ENCODE measurements at regions not wholly inside any gene's neighbourhood (a gene's known extent, or its start where the extent isn't known, plus 50 kb on each side); places are given as distances from the start of the nearest gene placed in this dataset.

DNA sequence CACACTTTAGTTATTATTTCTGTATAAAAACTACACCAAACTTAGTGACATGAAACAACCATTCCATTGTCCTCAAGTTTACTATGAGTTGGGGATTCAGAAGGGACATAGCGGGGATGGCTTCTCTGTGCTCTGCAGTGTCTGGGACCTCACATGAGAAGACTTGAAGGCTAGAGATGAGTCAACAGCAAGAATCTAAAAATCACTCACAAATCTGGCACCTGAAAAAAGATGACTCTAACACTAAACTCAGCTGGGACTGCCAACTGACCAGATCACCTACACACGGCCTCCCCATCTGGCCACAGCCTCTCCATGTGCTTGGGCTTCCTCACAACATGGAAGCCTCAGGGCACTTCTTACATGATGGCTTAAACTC lies 63.0 kb upstream of the EYA2 start:
- H3K27ac Mint-ChIP-seq = no peak overlapping the region
- no peak for DNase-seq (ENCODE audit: low spot score in 2 of 2)
- peak in 1 of 2 donors; percentile 54 for ATAC-seq

DNA sequence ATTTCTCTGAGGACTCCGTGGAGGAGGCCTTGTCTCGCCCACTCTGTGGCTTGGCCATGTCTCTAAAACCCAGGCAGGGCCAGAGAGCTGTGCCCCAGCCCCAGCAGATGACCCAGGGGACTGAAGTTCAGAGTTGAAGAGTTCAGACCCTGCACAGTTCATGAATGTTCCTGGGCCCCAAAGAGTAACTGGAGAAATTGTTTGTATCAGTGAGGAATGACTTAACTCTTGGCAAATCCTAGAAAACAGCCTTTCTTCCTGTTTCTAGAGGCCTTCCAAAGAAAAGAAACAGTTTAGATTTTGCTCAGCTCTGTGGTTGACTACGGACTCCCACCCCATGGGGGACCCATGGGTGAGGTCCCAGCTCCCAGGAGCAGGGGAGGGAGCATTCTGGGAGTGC lies 62.1 kb upstream of the EYA2 start:
- no peak for DNase-seq (ENCODE audit: low spot score in 2 of 2)
- Mint-ChIP-seq H3K36me3 (no peaks in the 10 kb centered on the region), H3K27ac (no peak overlapping the region), H3K9me3 (peaks cover 0 to 4% of the 10 kb centered on the region in 2 donors)
- no peak for ATAC-seq

More for the DNA sequence above, 63.0 kb upstream of the EYA2 start:
- H3K36me3 Mint-ChIP-seq = no peaks in the 10 kb centered on the region
- peaks cover 0 to 4% of the 10 kb centered on the region in 2 donors for H3K9me3 Mint-ChIP-seq

DNA sequence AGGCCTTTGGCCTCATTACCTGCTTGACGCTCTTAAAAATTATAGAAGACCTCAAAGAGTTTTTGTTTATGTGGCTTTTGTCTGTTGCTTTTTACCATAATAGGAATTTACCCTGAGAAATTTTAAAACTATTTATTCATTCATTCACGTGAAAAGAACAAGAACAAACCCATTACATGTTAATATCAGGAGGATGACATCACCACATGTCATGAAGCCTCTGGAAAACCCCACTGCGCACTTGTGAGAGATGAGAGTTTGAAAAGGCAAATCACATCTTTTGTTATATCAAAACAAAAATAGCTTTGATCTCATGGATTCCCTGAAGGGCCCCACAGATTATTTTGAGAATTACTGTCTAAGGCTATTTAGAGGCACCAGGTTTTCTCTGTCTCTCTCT lies 61.3 kb upstream of the EYA2 start:
- ATAC-seq = peak in 1 of 2 donors; percentile 69
- Mint-ChIP-seq H3K9me3 (no peaks in the 10 kb centered on the region), H3K36me3 (no peaks in the 10 kb centered on the region), H3K27ac (no peak overlapping the region)
- DNase-seq (ENCODE audit: low spot score in 2 of 2) = no peak

DNA sequence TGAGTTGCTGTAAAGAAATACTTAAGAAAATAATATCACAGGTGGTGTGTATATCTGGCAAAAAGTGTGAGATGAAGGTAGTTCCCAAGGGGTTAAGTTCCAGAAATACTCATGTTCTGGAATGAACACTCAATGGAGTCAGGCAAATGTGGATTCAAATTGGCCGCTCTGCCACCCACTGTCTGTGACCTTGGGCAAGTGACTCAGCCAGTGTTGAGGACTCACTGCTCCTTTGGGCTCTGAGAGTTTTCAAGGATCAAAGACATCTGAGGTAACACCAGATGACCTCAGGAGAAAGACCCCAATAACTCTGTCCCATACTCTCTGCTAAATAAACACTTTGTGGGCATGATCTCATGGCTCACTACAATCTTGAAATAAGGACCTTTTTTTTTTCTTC lies 59.2 kb upstream of the EYA2 start:
- no peak overlapping the region for H3K27ac Mint-ChIP-seq
- H3K9me3 Mint-ChIP-seq = no peaks in the 10 kb centered on the region
- DNase-seq (ENCODE audit: low spot score in 2 of 2) (no peak), ATAC-seq (no peak)
- no peaks in the 10 kb centered on the region for H3K36me3 Mint-ChIP-seq

DNA sequence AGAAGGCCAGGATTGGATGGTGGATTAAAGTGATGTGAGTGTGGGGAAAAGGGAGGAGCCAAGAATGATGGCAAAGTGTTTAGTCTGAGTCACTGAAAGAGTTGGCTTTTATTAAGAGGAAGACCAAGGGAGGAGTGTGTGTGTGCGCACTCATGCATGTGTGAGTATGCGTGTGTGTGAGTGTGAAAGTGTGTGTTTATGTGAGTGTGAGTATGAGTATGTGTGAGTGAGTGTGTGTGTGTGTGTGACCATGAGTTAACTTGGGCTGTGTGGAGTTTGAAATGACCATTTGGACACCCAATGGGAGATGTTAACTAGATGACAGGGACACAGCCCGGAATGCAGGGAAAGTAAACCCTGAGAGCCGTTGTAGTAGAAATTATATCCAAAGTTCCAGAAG lies 57.6 kb upstream of the EYA2 start:
- Mint-ChIP-seq H3K27ac (no peak overlapping the region), H3K36me3 (no peaks in the 10 kb centered on the region), H3K9me3 (no peaks in the 10 kb centered on the region)
- DNase-seq (ENCODE audit: low spot score in 2 of 2) = no peak
- ATAC-seq = no peak

DNA sequence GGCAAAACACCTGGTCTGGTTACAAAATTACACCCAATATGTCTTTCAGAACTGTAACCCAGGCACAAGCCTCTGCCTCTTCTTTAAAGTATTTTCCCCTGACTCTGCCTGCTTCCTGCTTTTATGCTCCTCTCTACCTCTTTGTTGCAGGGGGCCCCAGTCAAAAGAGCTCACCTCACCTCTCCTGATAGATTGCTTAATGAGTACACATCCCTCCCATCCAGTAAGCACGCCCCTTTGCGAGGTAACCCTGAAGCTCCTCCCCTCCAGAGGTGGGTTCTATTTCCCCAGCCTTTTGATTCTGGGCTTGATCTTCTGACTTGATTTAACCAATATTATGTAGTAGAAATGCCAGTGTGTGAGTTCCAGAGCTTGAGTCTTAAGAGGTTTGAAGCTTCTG lies 56.6 kb upstream of the EYA2 start:
- H3K9me3 Mint-ChIP-seq = no peaks in the 10 kb centered on the region
- DNase-seq (ENCODE audit: low spot score in 2 of 2) = no peak
- H3K36me3 Mint-ChIP-seq = no peaks in the 10 kb centered on the region
- H3K27ac Mint-ChIP-seq = no peak overlapping the region
- no peak for ATAC-seq

DNA sequence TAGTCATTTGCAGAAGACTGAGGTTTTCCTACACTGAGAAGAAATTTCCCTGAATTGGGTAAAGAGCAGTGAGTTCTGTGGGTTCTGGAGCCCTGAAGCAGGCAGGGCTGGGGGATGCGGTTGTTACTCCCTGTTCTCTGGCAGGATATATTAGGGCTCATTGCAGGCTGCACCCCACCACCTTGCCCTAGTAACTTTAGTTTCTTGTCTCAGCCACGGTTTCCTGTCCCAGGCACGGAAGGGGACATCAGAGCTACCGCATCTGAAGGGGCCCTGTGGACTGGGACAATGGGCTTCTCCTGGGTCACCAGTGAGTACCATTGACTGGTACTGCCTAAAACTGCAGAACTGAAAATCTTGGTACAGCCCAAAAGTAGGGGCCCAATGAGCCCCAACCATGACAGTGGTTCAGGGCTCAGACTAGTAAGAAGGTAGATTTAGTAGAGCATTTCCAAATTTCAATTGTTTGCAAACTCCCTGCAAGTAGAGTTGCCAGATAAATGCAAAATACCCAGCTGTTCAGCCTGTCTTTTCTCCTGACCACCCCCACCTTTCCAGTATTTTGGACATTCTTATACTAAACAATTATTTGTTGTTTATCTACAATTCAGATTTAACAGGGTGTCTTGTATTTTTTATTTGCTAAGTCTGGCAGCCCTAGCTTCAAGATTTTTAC lies 54.5 kb upstream of the EYA2 start:
- DNase-seq (ENCODE audit: low spot score in 2 of 2) (no peak), ATAC-seq (no peak)
- no peak overlapping the region for H3K27ac Mint-ChIP-seq
- no peaks in the 10 kb centered on the region for H3K36me3 Mint-ChIP-seq
- no peaks in the 10 kb centered on the region for H3K9me3 Mint-ChIP-seq

Data from activated naive CD4-positive, alpha-beta T cell treated with anti-CD3 and anti-CD28 coated beads, Interleukin-2, amount 50 U/mL, for 72 hours (primary cell).